ENCODE measurements at regions not wholly inside any gene's neighbourhood (a gene's known extent, or its start where the extent isn't known, plus 50 kb on each side); places are given as distances from the start of the nearest gene placed in this dataset.

- no peak for TF ChIP-seq CTCF (IDR thresholded peaks at IDR 0.05; ENCODE audit: low read depth, low read length)
- no peak for TF ChIP-seq POLR2A (IDR thresholded peaks at IDR 0.05; ENCODE audit: extremely low read depth, insufficient read length)
- no peak for TF ChIP-seq MAX (IDR thresholded peaks at IDR 0.05; ENCODE audit: low read depth, low read length)
These were observed 118.0 kb upstream of the IFNG-AS1 start for GRCh38 chr12:67871231-67871630.

Measured in NB4 (cell line).